ENCODE measurements at regions not wholly inside any gene's neighbourhood (a gene's known extent, or its start where the extent isn't known, plus 50 kb on each side); places are given as distances from the start of the nearest gene placed in this dataset.
"Not testable (repeated sequence)": the region's sequence is repeated elsewhere in the genome, so short reads cannot be mapped to it uniquely, and the experiment has no call there.

GRCh38 chr4:167955006-167955405 lies 137.3 kb upstream of the ANXA10 start:
- DNase-seq: no peak

GRCh38 chr4:167956676-167957075 lies 135.7 kb upstream of the ANXA10 start:
- DNase-seq: peak; percentile 41

GRCh38 chr4:167964766-167965373 lies 127.5 kb upstream of the ANXA10 start:
- DNase-seq: peak; percentile 10

DNA sequence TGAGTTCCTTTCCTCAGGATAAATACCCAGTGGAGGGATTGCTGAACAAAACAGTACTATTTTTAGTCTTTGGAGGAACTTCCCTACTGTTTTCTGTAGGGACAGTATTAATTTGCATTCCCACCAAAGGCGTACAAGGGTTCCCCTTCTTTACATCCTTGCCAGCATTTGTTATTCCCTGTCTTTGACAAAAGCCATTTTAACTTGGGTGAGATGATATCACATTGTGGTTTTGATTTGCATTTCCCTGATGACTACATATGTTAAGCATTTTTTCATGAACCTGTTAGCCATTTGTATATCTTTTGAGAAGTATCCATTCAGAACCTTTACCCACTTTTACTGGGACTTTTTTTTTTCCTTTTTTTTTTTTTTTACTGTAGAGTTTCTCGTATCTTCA lies 126.2 kb upstream of the ANXA10 start:
- peak; percentile 53 for DNase-seq

GRCh38 chr4:167973513-167973912 lies 118.8 kb upstream of the ANXA10 start:
- DNase-seq: no peak

DNA sequence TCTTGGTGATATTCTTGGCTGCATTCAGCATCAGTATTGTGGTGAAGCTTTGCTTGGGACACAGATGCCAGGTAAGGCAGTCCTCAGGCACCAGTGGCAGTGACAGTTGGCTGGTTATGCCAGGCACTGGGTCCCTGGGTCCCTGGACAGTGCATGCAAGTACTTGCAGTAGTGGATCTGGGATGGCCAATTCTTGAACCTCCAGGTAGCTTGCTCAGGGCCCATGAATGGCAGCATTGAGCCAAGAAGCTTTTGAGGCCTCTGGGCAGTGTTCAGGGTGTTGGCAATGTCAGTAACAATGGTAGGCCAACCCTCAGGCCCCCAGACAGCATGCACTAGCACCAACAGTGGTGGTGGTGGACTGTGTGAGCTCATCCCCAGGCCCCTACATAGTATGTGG lies 106.8 kb upstream of the ANXA10 start:
- DNase-seq: no peak

- no peak for DNase-seq
Measured at GRCh38 chr4:167986044-167986443, 106.3 kb upstream of the ANXA10 start.

DNA sequence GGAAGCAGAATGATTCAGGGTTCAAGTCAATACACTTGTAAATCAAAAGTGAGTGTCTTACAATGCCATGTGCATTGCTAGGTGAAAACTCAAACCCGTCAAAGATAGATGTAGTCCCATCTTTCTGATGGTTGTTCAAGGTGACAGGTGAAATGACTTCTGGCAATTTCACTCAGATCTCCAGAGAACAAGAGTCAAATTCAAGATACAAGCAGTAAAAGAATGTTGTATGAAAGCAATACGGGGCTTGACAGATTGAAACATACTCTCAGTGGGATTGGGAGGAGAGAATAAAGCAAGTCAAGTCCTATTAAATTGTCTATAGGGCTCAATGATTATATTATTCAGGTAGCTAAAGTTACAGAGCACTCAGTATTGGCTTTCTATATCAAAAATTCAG lies 105.1 kb upstream of the ANXA10 start:
- DNase-seq: no peak

DNA sequence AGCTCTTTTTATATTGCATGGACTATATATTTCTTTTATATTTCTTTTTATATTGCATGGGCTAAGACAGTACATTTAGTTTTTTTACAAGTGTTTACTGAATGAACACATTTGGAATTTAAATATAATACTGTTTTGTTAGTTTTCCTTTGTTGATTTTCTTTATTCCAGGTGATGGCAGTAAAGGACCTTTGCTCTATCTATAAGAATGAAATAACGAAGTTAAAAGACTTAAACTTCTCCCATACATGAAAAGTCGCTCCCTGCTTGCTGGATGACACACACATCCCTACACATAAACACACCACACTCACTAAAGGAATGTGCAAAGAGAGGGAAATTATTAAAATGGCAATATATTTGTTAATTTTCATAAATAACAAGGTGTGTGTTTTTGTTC lies 102.5 kb upstream of the ANXA10 start:
- DNase-seq: peak; percentile 2

DNA sequence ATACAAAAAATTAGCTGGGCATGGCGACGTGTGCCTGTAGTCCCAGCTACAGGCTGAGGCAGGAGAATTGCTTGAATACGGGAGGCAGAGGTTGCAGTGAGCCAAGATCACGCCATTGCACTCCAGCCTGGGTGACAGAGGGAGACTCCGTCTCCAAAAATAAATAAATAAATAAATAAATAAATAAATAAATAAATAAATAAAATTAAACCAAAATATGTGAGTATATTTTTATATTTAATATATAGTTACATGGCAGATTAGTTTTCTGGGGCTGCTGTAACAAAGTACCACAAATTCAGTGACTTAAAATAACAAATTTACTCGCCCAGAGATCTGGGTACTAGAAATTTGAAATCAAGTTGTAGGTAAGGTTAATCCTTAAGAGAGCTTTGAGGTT lies 84.2 kb upstream of the ANXA10 start:
- not testable (repeated sequence) for DNase-seq

- peak; percentile 77 for DNase-seq
Measured at GRCh38 chr4:168019019-168019651, 73.2 kb upstream of the ANXA10 start.

GRCh38 chr4:168019921-168020320 lies 72.4 kb upstream of the ANXA10 start:
- peak; percentile 22 for DNase-seq

DNA sequence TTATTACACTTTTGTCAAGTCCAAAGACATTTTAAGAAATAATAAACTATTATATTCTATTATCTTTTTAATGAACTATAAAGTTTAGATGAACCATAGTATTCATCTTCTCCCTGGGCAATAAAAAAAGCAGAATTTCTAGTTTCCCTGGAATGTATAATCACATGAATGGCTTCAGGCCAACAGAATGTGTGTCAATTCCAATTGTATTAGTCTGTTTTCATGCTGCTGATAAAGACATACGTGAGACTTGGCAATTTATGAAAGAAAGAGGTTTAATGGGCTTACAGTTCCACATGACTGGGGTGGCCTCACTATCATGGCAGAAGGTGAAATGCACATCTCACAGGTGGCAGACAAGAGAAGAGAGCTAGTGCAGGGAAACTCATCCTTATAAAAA lies 70.7 kb upstream of the ANXA10 start:
- peak; percentile 66 for DNase-seq

GRCh38 chr4:168028568-168028967 lies 63.8 kb upstream of the ANXA10 start:
- peak; percentile 16 for DNase-seq

GRCh38 chr4:168028970-168029597 lies 63.3 kb upstream of the ANXA10 start:
- peak; percentile 64 for DNase-seq

GRCh38 chr4:168037676-168038075 lies 54.7 kb upstream of the ANXA10 start:
- no peak for DNase-seq

- DNase-seq: no peak
Measured at GRCh38 chr4:168039593-168039992, 52.7 kb upstream of the ANXA10 start.
